Esophagus muscularis mucosa (tissue), 4 donors: ENCODE measurements at regions not wholly inside any gene's neighbourhood (a gene's known extent, or its start where the extent isn't known, plus 50 kb on each side); places are given as distances from the start of the nearest gene placed in this dataset.

Experiments
- DNase-seq: peaks from one replicate; pipeline ENCODE4 v3.0.0-alpha.2; 2017; ENCODE audit errors: extremely low spot score
- H3K27ac ChIP-seq, 4 donors: fragments of 200-600 bp; sonication (generic); replicated peaks in 1 of 4; 1 replicate in 3 of 4; 2 replicates in 1 of 4; pipeline ENCODE4 v1.5.1; 2016 to 2019; ENCODE audit warnings: mild to moderate bottlenecking in 1 of 4
- H3K27me3 ChIP-seq, 4 donors: fragments of 200-600 bp; sonication (generic); one replicate each; pipeline versions ENCODE4 v1.5.1 to v1.6.0; 2016 to 2019
- H3K36me3 ChIP-seq, 4 donors: fragments of 200-600 bp; sonication (generic); one replicate each; pipeline ENCODE4 v1.5.1; 2016 to 2019
- H3K4me1 ChIP-seq, 4 donors: fragments of 200-600 bp; sonication (generic); one replicate each; pipeline ENCODE4 v1.5.1; 2016 to 2019
- H3K4me3 ChIP-seq, 4 donors: fragments of 200-600 bp; sonication (generic); 1 replicate in 2 of 4; 2 replicates in 2 of 4; pipeline ENCODE4 v1.5.1; 2016 to 2019; ENCODE audit warnings: mild to moderate bottlenecking in 4 of 4, moderate library complexity in 1 of 4
- H3K9me3 ChIP-seq, 4 donors: fragments of 200-600 bp; sonication (generic); 1 replicate in 3 of 4; 2 replicates in 1 of 4; pipeline ENCODE4 v1.5.1; 2016 to 2019
- CTCF ChIP-seq, 3 experiments: fragments of 200-600 bp in 2 of 3; fragments of 450-650 bp in 1 of 3; sonication (generic) in 2 of 3; IDR thresholded peaks; one replicate each; pipeline ENCODE4 v1.5.1; 2017 to 2019; ENCODE audit warnings: antibody characterized with exemption in 3 of 3, mild to moderate bottlenecking in 2 of 3, moderate library complexity in 1 of 3
- EP300 ChIP-seq: sonication (generic); formaldehyde crosslinking; IDR thresholded peaks from one replicate; pipeline ENCODE4 v1.6.1; 2017; ENCODE audit warnings: antibody characterized with exemption
- POLR2A ChIP-seq: fragments of 450-650 bp; IDR thresholded peaks from one replicate; pipeline ENCODE4 v1.6.1; 2017; ENCODE audit warnings: antibody characterized with exemption, moderate library complexity, mild to moderate bottlenecking, low read depth
- POLR2AphosphoS5 ChIP-seq, 2 donors: sonication (generic); formaldehyde crosslinking; IDR thresholded peaks; one replicate each; pipeline ENCODE4 v1.6.1; 2017; ENCODE audit warnings: antibody characterized with exemption in 2 of 2
- WGBS: methylation state at CpG from one replicate; pipeline ENCODE4 v1.1.5; 2018; 5-methylcytosine and 5-hydroxymethylcytosine counted together
- intact Hi-C: fragments of 100-400 bp; cut with DNase I; formaldehyde crosslinking; loops from one replicate; pipeline ENCODE4 v1.15.1; 2023

- intact Hi-C loops: no loop called here
- H3K4me3 ChIP-seq: no peak overlapping the region
- H3K36me3 ChIP-seq: no peaks in the 10 kb centered on the region
- no peak for TF ChIP-seq CTCF (IDR thresholded peaks at IDR 0.05)
- H3K27ac ChIP-seq: no peak overlapping the region
- H3K27me3 ChIP-seq: peaks cover 0 to 25% (median 0%) of the 10 kb centered on the region in 4 donors
- DNase-seq: no peak
- 44% methylated on average over 10 of the region's 10 CpGs for WGBS
- H3K4me1 ChIP-seq: no peaks in the 10 kb centered on the region
- no peaks in the 10 kb centered on the region for H3K9me3 ChIP-seq
Observed at GRCh38 chr21:35882791-35883240, 177.5 kb downstream of the SETD4 start.

GRCh38 chr21:35873441-35873840 is 186.9 kb downstream of the SETD4 start:
- peak; percentile 80 for DNase-seq
- H3K36me3 ChIP-seq: no peaks in the 10 kb centered on the region
- no peak for TF ChIP-seq POLR2A
- TF ChIP-seq EP300: no peak
- no peak for TF ChIP-seq CTCF (IDR thresholded peaks at IDR 0.05)
- no peak for TF ChIP-seq POLR2AphosphoS5 (IDR thresholded peaks at IDR 0.05)
- intact Hi-C loops: no loop called here
- peaks cover 0 to 7% (median 0%) of the 10 kb centered on the region in 4 donors for H3K27me3 ChIP-seq
- H3K4me3 ChIP-seq: no peak overlapping the region
- no peak overlapping the region for H3K27ac ChIP-seq
- H3K4me1 ChIP-seq: no peaks in the 10 kb centered on the region
- H3K9me3 ChIP-seq: peaks cover 0 to 7% (median 3%) of the 10 kb centered on the region in 4 donors
- 50% methylated on average over 2 of the region's 2 CpGs for WGBS

- intact Hi-C loops: no loop called here
- H3K27ac ChIP-seq: no peak overlapping the region
- 90% methylated on average over 2 of the region's 2 CpGs for WGBS
Observed at GRCh38 chr21:35871906-35872305, 188.4 kb downstream of the SETD4 start.

GRCh38 chr21:35868869-35869223 is 191.5 kb downstream of the SETD4 start:
- Histone ChIP-seq H3K9me3 (peaks cover 0 to 10% (median 3%) of the 10 kb centered on the region in 4 donors), H3K4me3 (no peak overlapping the region), H3K27me3 (no peaks in the 10 kb centered on the region), H3K27ac (no peak overlapping the region), H3K36me3 (no peaks in the 10 kb centered on the region), H3K4me1 (no peaks in the 10 kb centered on the region)
- no peak for TF ChIP-seq POLR2A
- no peak for TF ChIP-seq POLR2AphosphoS5 (IDR thresholded peaks at IDR 0.05)
- TF ChIP-seq EP300: no peak
- intact Hi-C loops: no loop called here
- no peak for DNase-seq

More at GRCh38 chr21:35871906-35872305, 188.4 kb downstream of the SETD4 start:
- Histone ChIP-seq H3K9me3 (peaks cover 0 to 10% (median 3%) of the 10 kb centered on the region in 4 donors), H3K4me3 (no peak overlapping the region), H3K27me3 (peaks cover 0 to 3% (median 0%) of the 10 kb centered on the region in 4 donors), H3K36me3 (no peaks in the 10 kb centered on the region), H3K4me1 (no peaks in the 10 kb centered on the region)
- DNase-seq: peak; percentile 57
- no peak for TF ChIP-seq EP300
- TF ChIP-seq CTCF (IDR thresholded peaks at IDR 0.05): no peak
- TF ChIP-seq POLR2A: no peak
- TF ChIP-seq POLR2AphosphoS5 (IDR thresholded peaks at IDR 0.05): no peak

GRCh38 chr21:35868005-35868868 is 192.1 kb downstream of the SETD4 start:
- Histone ChIP-seq H3K27ac (no peak overlapping the region), H3K36me3 (no peaks in the 10 kb centered on the region), H3K4me1 (no peaks in the 10 kb centered on the region), H3K27me3 (no peaks in the 10 kb centered on the region), H3K9me3 (peaks cover 0 to 10% (median 3%) of the 10 kb centered on the region in 4 donors), H3K4me3 (no peak overlapping the region)
- WGBS: 85% methylated on average over 10 of the region's 10 CpGs
- DNase-seq: peak; percentile 47
- TF ChIP-seq POLR2A (no peak), EP300 (no peak), CTCF (IDR thresholded peaks at IDR 0.05) (no peak), POLR2AphosphoS5 (IDR thresholded peaks at IDR 0.05) (no peak)
- intact Hi-C loops: no loop called here
